NCI-H510A treated with DMSO at 0.1 percent for 48 hours (cell line): ENCODE measurements at regions not wholly inside any gene's neighbourhood (a gene's known extent, or its start where the extent isn't known, plus 50 kb on each side); places are given as distances from the start of the nearest gene placed in this dataset.
A peak's percentile ranks its signal among the peaks of the same experiment; 100 is the strongest.

ENCODE experiments used
- DNase-seq: peaks from one replicate; lab custom pipeline; 2025; lab: John Stamatoyannopoulos, UW

- no peak for DNase-seq
Observed at GRCh38 chr4:187181054-187181453, 457.4 kb upstream of the FAT1 start.

- no peak for DNase-seq
Observed at GRCh38 chr4:187183346-187183745, 459.7 kb upstream of the FAT1 start.

DNA sequence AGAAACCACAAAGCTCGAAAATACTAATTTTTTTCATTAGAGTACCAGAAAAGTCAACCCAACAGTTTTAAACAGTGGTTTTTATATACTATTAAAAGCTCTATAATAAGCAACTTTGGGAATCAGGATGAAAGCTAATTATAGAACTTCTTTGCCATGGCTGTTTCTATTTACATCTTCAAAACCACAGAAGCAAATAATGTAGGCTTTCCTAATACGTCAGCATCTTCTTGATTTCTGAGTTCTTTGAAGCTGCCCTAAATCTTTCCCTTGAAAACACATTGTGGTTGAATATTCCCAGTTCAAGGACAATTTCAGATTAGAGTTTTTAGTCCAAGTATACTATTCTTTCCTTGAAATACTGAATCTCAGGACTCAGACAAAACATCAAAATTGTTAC is 460.2 kb upstream of the FAT1 start:
- DNase-seq, result no peak

GRCh38 chr4:187184508-187184907 is 460.9 kb upstream of the FAT1 start:
- DNase-seq, result no peak

DNA sequence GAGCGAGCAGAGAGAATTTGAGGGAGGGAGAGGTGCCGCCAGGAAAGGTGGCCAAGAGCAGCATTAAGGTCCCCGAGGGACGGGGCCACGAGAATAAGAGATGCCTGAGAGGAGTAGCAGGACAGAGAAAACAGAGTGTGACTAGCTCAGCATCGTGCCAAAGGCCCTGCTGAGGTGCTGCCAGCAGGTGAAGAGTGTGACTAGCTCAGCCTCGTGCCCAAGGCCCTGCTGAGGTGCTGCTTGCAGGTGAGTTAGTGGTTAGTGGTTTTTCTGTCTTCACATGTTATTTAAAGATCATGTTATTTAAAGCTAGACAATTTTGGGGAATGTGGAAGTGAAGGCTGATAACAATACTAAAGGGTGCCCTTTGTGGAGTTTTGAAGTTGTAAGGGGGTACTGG is 464.5 kb upstream of the FAT1 start:
- DNase-seq, result no peak

DNA sequence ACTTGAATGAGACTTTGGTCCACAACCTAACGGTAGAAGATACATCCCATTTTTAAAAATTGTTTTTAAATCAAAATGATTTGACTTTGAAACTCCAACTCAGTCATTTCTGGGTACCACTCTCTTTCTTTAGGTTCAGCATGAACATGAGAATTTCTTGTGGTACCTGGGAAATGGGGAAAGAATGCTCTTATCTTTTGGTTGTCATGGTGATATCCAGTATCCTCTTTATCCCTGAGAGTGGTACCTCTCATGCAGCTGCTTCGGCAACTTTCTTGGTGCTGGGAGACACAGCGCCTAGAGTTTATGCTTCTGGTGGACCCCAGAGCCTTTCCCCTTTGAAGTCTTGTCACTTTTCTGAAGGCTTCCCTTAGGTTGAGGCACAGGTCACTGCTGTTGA is 465.1 kb upstream of the FAT1 start:
- no peak for DNase-seq

DNA sequence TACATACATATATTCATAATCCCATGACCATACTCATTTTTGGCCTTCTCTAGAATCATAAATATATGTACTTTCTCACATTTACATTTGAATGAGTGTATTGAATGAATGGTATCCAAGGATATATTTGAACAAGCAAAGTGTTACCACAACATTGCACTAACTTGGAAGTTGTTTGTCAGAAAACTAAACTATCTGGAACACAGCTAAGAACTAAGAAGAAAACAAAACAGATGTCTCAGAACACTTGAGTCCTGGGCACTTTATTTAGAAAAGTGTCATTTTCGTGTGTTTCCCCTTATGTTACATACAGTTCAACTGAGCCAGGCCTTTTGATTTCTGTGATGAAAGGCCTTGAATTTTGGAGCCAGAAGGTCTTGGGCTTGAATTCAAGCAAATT is 466.7 kb upstream of the FAT1 start:
- DNase-seq, result no peak

GRCh38 chr4:187191676-187192075 is 468.0 kb upstream of the FAT1 start:
- no peak for DNase-seq

- no peak for DNase-seq
Observed at GRCh38 chr4:187192266-187192665, 468.6 kb upstream of the FAT1 start.

DNA sequence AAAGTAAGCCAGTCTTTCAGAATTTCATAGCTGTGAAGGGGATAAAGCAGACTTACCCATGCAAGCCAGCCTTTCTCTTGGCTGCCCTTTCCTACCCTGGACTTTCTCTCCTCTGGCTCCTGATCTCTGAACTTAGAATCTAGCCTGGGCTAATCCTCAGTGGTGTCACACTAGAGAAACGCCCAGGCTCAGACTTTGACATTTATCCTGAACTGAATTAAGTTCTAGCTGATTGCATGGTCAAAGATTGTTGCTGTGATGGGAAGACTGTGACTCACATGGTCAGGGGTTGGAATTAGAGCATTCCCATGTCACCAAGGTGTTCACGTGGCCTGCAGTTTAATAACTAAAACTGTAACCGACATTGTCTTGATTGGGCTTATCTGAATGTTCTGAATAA is 469.5 kb upstream of the FAT1 start:
- no peak for DNase-seq

GRCh38 chr4:187204389-187204918 is 480.8 kb upstream of the FAT1 start:
- no peak for DNase-seq

DNA sequence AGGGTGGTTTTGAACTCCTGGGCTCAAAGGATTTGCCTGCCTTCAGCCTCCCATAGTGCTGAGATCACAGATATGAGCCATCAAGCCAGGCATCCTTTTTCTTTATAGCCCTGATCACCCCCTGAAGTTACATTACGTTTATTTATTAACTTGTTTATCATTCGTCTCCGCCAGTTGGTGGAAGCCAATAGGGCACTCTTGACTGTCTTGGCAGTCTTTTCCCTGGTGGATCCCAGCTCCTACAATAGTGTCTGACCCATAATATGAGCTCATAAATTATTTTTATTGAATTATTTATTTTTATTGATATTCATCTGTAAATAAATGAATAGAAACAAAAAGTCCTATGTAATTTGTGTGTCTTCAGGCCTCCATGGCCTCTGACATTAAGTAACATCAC is 484.3 kb upstream of the FAT1 start:
- no peak for DNase-seq

DNA sequence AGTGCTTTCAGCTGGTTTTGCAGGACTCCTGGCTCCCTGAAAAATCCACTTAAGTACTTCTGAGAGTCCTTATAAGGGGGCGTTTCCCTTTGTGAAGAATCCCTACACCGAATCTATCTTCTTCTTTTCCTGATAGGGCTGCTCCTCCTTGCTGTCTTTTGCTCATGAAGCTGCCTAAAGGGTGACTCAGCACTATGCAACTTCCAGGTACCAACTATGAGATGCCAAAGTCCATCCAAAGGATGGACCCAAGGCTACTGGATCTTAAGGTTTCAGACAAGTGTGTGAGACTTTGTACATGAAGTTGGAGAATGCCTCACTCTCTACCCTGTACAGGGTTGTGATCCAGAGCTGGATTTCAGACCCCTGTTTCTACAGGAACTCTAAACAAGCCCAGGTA is 485.0 kb upstream of the FAT1 start:
- DNase-seq, result no peak

GRCh38 chr4:187209921-187210613 is 486.4 kb upstream of the FAT1 start:
- DNase-seq, result no peak

DNA sequence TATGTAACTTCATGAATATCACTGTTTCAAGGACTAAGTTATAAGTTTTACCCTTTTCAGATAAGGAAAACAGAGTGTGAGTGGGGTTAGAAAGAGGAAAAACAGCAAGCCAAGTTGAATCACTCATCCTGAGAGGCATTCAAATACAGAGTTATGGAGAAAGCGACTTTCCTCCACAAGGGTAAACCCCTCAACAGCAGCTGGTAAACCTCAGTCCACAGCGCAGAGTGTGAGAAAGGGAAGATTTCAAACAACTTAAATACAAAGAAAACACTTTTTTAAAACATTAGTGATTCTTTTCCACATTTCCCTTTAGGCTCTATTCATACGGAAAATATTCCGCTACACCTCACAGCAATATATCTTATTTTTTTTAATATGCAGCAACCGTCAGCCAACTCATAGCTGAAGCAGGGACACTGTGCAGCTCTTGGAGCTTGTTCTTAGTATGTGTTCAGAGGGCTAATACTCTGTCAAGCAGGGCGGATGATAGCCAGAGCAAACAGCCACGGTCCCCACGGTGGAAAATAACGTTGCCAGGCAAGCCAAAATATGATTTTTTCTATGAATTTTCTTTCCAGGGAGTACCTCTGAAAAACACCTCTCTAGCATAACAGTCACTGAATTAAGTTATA is 488.9 kb upstream of the FAT1 start:
- no peak for DNase-seq

- no peak for DNase-seq
Observed at GRCh38 chr4:187215438-187215837, 491.8 kb upstream of the FAT1 start.

- DNase-seq, result peak; percentile 2
Observed at GRCh38 chr4:187218705-187219245, 495.1 kb upstream of the FAT1 start.

DNA sequence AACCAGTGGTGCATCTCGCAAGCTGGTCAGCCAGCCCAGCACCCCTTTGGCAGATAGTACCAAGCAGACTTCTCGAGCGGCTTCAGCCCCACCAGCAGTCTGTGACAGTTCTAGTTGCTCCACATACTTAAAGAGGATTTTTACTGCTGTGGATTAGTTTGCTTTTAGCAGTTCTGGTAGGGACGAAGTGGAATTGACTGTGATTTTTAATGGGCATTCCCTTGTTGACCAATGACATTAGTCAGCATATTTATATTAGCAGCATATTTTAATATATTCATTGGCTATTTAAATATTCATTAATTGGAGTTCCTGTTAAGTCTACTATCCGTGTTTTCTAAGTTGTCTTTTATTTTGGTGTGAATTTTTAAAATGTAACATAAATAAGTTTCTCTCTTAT is 500.9 kb upstream of the FAT1 start:
- no peak for DNase-seq

DNA sequence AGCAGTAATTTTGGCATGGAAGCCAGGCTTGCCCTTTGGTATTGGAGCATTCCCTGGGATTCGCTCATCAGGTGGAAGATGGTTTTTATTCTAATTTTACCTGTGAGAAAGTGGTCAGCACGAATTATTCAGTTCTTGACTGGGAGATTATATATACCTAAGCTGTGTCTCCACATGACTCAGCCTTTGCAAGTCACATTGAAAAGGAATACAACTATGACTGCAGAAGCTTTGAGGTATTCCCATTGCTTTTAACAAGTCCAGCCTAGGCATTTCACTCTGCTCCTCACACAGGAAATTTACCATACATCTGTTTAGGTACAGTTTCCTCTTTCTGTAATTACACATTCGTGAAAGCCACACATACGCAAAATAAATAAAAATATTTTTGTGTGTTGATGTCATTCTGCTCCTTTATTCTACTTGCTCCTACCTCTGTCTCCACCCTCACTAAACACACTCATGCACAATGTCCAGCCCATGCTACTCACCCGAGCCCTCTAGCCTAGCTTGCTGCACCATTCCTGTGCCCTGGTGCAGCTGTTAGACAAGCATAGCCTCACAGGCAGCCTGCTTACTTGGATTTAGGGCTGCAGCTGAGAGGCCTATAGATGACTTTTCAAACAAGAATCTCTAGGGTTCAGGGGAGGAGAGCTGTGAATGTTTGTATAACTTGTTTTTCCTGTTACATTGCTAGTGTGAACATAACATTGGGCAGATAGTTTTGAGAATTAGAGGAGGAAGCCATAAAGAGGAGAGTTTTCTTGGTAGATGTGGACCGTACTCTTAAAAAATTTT is 504.4 kb upstream of the FAT1 start:
- no peak for DNase-seq

DNA sequence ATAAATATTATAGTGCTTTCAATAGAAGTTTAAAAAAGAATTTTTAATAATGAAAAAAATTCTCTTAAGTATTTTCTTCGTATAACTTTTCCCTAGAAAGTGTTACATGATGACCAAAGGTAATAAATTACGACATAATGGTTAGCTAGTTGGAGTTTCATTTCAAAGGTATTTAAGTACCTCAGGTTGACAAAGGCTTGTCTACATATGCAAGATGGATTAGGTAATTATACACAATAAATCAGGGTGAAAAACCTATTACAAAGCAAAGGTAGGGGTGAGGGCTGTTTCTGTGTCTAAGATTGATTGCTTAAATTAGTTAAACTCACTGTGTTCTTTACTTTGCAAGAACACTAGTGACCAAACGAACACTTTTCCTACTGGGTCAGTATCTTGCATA is 508.5 kb upstream of the FAT1 start:
- no peak for DNase-seq

DNA sequence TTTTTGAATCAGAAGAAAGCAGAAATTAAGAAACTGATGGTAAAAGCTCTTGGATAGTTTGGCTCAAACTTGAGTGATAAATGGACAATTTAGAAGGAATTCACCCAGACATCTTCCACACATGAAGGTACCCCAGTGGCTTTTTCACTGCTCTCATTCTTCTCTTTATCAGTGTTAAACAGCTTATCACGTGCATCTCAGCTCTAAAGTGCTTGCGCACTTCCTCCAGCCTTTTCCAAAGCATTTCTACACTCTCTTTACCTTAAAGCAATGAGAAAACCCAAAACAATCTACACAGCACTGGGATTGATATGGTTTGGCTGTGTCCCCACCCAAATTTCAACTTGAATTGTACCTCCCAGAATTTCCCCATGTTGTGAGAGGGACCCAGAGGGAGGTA is 509.1 kb upstream of the FAT1 start:
- DNase-seq, result no peak

GRCh38 chr4:187235456-187236170 is 512.0 kb upstream of the FAT1 start:
- peak; percentile 31 for DNase-seq
